Cardiac muscle cell (in vitro differentiated cells and primary cell): ENCODE measurements at regions not wholly inside any gene's neighbourhood (a gene's known extent, or its start where the extent isn't known, plus 50 kb on each side); places are given as distances from the start of the nearest gene placed in this dataset.
A peak's percentile ranks its signal among the peaks of the same experiment; 100 is the strongest.

Experiments used
- DNase-seq, 2 donors: peaks; one replicate each; pipeline versions ENCODE4 v3.0.0 to v3.0.0-alpha.2; 2010 to 2017; ENCODE audit warnings: low read depth in 1 of 2, low spot score in 1 of 2
- H3K27ac ChIP-seq: fragments of 200-600 bp; sonication (generic); 2 replicates; pipeline ENCODE4 v1.5.1; 2016
- H3K27me3 ChIP-seq: fragments of 200-600 bp; sonication (generic); 2 replicates; pipeline ENCODE4 v1.6.0; 2016; ENCODE audit warnings: control low read depth
- H3K36me3 ChIP-seq: fragments of 200-600 bp; sonication (generic); 2 replicates; pipeline ENCODE4 v1.5.1; 2016; ENCODE audit warnings: control low read depth
- H3K4me1 ChIP-seq: fragments of 200-600 bp; sonication (generic); 2 replicates; pipeline ENCODE4 v1.8.1; 2017; ENCODE audit warnings: low read depth, mild to moderate bottlenecking, mixed run types
- H3K4me3 ChIP-seq: fragments of 200-600 bp; sonication (generic); 2 replicates; pipeline ENCODE4 v1.5.1; 2016; ENCODE audit warnings: mild to moderate bottlenecking
- H3K9me3 ChIP-seq: fragments of 200-600 bp; sonication (generic); 2 replicates; pipeline ENCODE4 v1.5.1; 2017; ENCODE audit warnings: low read depth, mild to moderate bottlenecking, control low read depth
- TF ChIP-seq, protein P1 (sequence below): IDR thresholded peaks from 2 replicates; pipeline ENCODE4 v1.5.1; 2012; ENCODE audit warnings: low read depth, mild to moderate bottlenecking, low read length

GRCh38 chr21:36608041-36608896, 90.6 kb upstream of the SIM2 start:
- DNase-seq, result no peak
- Histone ChIP-seq H3K36me3 (no peaks in the 10 kb centered on the region), H3K4me1 (no peaks in the 10 kb centered on the region), H3K27me3 (peaks cover 3% of the 10 kb centered on the region), H3K4me3 (no peak overlapping the region), H3K27ac (no peak overlapping the region), H3K9me3 (no peaks in the 10 kb centered on the region)
- TF ChIP-seq, protein P1, sequence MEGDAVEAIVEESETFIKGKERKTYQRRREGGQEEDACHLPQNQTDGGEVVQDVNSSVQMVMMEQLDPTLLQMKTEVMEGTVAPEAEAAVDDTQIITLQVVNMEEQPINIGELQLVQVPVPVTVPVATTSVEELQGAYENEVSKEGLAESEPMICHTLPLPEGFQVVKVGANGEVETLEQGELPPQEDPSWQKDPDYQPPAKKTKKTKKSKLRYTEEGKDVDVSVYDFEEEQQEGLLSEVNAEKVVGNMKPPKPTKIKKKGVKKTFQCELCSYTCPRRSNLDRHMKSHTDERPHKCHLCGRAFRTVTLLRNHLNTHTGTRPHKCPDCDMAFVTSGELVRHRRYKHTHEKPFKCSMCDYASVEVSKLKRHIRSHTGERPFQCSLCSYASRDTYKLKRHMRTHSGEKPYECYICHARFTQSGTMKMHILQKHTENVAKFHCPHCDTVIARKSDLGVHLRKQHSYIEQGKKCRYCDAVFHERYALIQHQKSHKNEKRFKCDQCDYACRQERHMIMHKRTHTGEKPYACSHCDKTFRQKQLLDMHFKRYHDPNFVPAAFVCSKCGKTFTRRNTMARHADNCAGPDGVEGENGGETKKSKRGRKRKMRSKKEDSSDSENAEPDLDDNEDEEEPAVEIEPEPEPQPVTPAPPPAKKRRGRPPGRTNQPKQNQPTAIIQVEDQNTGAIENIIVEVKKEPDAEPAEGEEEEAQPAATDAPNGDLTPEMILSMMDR, result no peak

DNA sequence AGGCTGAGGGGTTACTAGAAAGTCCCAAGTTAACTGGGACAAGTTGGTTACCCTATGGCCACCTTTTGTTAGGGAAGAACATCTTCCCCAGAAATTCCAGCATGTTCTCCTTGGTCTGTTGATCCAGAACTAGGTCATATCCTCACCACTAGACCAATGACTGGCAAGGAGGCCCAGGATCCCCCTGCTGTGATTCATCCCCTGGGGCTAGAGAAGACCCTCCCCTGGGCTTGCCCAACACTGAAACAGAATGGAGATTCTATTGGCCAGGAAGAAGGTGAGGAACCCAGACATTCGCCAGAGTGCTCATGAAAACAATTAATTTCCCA, 90.1 kb upstream of the SIM2 start:
- no peaks in the 10 kb centered on the region for H3K9me3 ChIP-seq
- H3K4me3 ChIP-seq, result no peak overlapping the region
- H3K27me3 ChIP-seq, result peaks cover 3% of the 10 kb centered on the region
- H3K4me1 ChIP-seq, result no peaks in the 10 kb centered on the region
- no peak for DNase-seq
- TF ChIP-seq, protein P1, result no peak
- H3K36me3 ChIP-seq, result no peaks in the 10 kb centered on the region
- no peak overlapping the region for H3K27ac ChIP-seq

- TF ChIP-seq, protein P1, result no peak
- Histone ChIP-seq H3K36me3 (no peaks in the 10 kb centered on the region), H3K4me1 (no peaks in the 10 kb centered on the region), H3K27ac (no peak overlapping the region), H3K9me3 (no peaks in the 10 kb centered on the region), H3K27me3 (peaks cover 3% of the 10 kb centered on the region), H3K4me3 (no peak overlapping the region)
- no peak for DNase-seq
These were observed 89.3 kb upstream of the SIM2 start for GRCh38 chr21:36609654-36610053.

DNA sequence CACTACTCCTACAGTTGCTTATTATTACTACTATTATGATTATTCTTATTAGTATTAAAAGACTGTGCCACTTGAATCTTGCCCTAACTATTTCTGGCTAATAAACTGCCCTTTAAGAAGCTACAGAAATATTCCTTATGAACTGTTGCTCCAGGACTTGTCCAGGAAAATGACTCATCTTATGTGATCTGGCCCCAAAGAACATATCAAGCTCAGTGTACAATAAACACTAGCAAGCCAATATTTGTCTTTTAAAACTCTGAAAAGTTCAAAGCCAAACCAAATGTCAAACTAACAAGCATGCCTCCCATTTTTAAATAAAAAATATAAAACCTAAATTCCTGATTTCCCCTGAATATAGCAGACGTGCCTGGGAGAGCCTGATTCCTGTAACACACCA, 88.7 kb upstream of the SIM2 start:
- Histone ChIP-seq H3K4me3 (no peak overlapping the region), H3K36me3 (no peaks in the 10 kb centered on the region), H3K27me3 (peaks cover 3% of the 10 kb centered on the region), H3K27ac (no peak overlapping the region), H3K9me3 (no peaks in the 10 kb centered on the region), H3K4me1 (no peaks in the 10 kb centered on the region)
- TF ChIP-seq, protein P1, result no peak
- peak in 1 of 2 donors; percentile 16 for DNase-seq

DNA sequence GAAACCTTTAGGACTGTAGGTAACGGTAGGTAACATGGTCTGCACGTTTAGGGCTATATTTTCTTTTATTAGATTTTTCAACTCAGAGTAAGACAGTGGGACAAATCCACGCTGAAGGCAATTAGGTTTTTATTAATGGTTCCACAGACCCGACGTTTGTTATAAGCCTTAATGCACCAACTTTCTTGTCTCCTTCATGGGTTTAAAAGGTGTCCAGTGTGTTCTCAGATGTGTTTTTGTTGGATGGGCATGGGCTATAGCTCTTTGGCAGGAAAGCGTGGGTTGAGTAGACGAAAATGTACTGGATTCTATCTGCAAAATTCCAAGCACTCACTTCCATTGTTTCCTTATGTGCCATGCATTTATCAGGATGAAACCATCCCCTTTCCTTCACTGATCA, 88.0 kb upstream of the SIM2 start:
- H3K4me1 ChIP-seq, result no peaks in the 10 kb centered on the region
- H3K9me3 ChIP-seq, result no peaks in the 10 kb centered on the region
- DNase-seq, result no peak
- H3K27ac ChIP-seq, result no peak overlapping the region
- H3K4me3 ChIP-seq, result no peak overlapping the region
- TF ChIP-seq, protein P1, result no peak
- no peaks in the 10 kb centered on the region for H3K36me3 ChIP-seq
- peaks cover 3% of the 10 kb centered on the region for H3K27me3 ChIP-seq

DNA sequence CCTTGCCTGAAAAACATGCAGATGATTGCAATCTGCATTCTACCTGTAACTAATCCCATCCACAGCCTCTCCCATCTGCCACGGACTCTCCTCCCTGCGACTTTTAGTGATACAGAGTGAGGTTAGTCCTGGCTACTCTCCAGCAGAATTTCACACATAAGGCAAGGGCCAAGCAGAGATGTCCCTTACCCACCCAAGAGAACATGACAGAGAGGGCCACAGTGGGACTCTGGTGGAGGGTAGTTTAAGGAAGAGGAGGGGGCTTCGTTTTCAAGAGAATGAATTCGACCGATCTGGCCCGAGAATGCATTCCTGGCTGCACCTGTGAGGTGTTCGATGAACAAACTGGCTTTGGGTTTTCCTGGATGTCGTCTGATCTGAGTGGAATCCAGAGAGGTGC, 87.5 kb upstream of the SIM2 start:
- TF ChIP-seq, protein P1, result no peak
- no peaks in the 10 kb centered on the region for H3K9me3 ChIP-seq
- no peak overlapping the region for H3K4me3 ChIP-seq
- peaks cover 3% of the 10 kb centered on the region for H3K27me3 ChIP-seq
- no peak overlapping the region for H3K27ac ChIP-seq
- no peaks in the 10 kb centered on the region for H3K36me3 ChIP-seq
- DNase-seq, result no peak
- no peaks in the 10 kb centered on the region for H3K4me1 ChIP-seq
